Mucosa of rectum (tissue), 2 donors: ENCODE measurements at regions not wholly inside any gene's neighbourhood (a gene's known extent, or its start where the extent isn't known, plus 50 kb on each side); places are given as distances from the start of the nearest gene placed in this dataset.
A peak's percentile ranks its signal among the peaks of the same experiment; 100 is the strongest.
"Not testable (repeated sequence)": the region's sequence is repeated elsewhere in the genome, so short reads cannot be mapped to it uniquely, and the experiment has no call there.

Experiments
- H3K27ac ChIP-seq, 2 donors: one replicate each; pipeline ENCODE4 v1.7.0; 2013; ENCODE audit warnings: inconsistent platforms in 2 of 2, low read depth in 2 of 2, low read length in 2 of 2
- H3K27me3 ChIP-seq, 2 donors: one replicate each; pipeline ENCODE4 v1.7.0; 2013; ENCODE audit warnings: low read length in 2 of 2; ENCODE audit not compliant: control insufficient read depth in 2 of 2, insufficient read depth in 2 of 2
- H3K36me3 ChIP-seq, 2 donors: one replicate each; pipeline ENCODE4 v1.7.0; 2013; ENCODE audit warnings: low read length in 2 of 2; ENCODE audit not compliant: control insufficient read depth in 2 of 2, insufficient read depth in 2 of 2
- H3K4me1 ChIP-seq, 2 donors: one replicate each; pipeline ENCODE4 v1.7.0; 2013; ENCODE audit warnings: low read length in 2 of 2, mild to moderate bottlenecking in 1 of 2; ENCODE audit not compliant: control insufficient read depth in 2 of 2, insufficient read depth in 2 of 2
- H3K4me3 ChIP-seq, 2 donors: one replicate each; pipeline ENCODE4 v1.7.0; 2013; ENCODE audit warnings: low read length in 2 of 2
- H3K9ac ChIP-seq, 2 donors: one replicate each; pipeline ENCODE4 v1.7.0; 2013; ENCODE audit warnings: low read length in 2 of 2, low read depth in 1 of 2, mild to moderate bottlenecking in 1 of 2
- H3K9me3 ChIP-seq, 2 donors: one replicate each; pipeline ENCODE4 v1.7.0; 2013; ENCODE audit warnings: low read length in 2 of 2; ENCODE audit not compliant: control insufficient read depth in 2 of 2
- donor health status: healthy.
- donor health status: Normal muscosa, but diverticular disease.

- H3K36me3 ChIP-seq, result no peaks in the 10 kb centered on the region
- H3K9me3 ChIP-seq, result no peaks in the 10 kb centered on the region
- no peak overlapping the region for H3K27ac ChIP-seq
- H3K9ac ChIP-seq, result no peak overlapping the region
- peaks cover 0 to 4% of the 10 kb centered on the region in 2 donors for H3K4me1 ChIP-seq
- H3K4me3 ChIP-seq, result no peak overlapping the region
- no peaks in the 10 kb centered on the region for H3K27me3 ChIP-seq
Measured at GRCh38 chr1:166484871-166485270, 318.1 kb upstream of the FAM78B start.

- Histone ChIP-seq H3K36me3 (no peaks in the 10 kb centered on the region), H3K9ac (no peak overlapping the region), H3K9me3 (no peaks in the 10 kb centered on the region), H3K27ac (no peak overlapping the region), H3K4me1 (peaks cover 0 to 4% of the 10 kb centered on the region in 2 donors), H3K4me3 (no peak overlapping the region), H3K27me3 (no peaks in the 10 kb centered on the region)
Measured at GRCh38 chr1:166485620-166486019, 318.8 kb upstream of the FAM78B start.

DNA sequence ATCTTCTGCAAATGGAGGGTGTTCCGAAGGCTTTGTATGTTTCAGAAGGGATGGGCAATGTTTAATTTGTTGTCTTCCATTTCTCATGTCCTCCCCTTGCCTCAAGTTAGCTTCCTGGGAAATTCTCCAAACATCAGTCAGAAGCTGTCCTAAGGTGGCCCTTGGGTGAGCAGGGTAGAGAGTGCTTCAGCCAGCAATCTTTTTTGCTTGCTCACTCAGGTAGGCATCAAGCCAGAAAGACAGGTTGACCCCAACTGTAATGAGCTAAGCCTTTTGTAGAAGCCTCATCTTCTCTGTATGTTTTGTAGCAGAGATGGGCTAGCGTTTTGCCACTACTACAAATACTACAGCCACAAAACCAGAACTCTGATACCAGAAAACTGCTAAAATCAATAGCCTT is 321.5 kb upstream of the FAM78B start:
- Histone ChIP-seq H3K4me3 (no peak overlapping the region), H3K9ac (no peak overlapping the region), H3K9me3 (no peaks in the 10 kb centered on the region), H3K27ac (no peak overlapping the region), H3K4me1 (peaks cover 0 to 4% of the 10 kb centered on the region in 2 donors), H3K27me3 (no peaks in the 10 kb centered on the region), H3K36me3 (no peaks in the 10 kb centered on the region)

GRCh38 chr1:166489356-166489669 is 322.5 kb upstream of the FAM78B start:
- Histone ChIP-seq H3K27me3 (no peaks in the 10 kb centered on the region), H3K9ac (no peak overlapping the region), H3K9me3 (no peaks in the 10 kb centered on the region), H3K4me3 (peak overlapping the region in 1 of 2 donors; percentile 80), H3K4me1 (peaks cover 0 to 4% of the 10 kb centered on the region in 2 donors), H3K36me3 (no peaks in the 10 kb centered on the region), H3K27ac (no peak overlapping the region)

GRCh38 chr1:166489670-166490436 is 323.1 kb upstream of the FAM78B start:
- no peaks in the 10 kb centered on the region for H3K36me3 ChIP-seq
- peak overlapping the region; percentile 58 to 64 for H3K27ac ChIP-seq
- no peaks in the 10 kb centered on the region for H3K27me3 ChIP-seq
- H3K9me3 ChIP-seq, result no peaks in the 10 kb centered on the region
- peak overlapping the region; percentile 64 to 68 for H3K9ac ChIP-seq
- peaks cover 0 to 4% of the 10 kb centered on the region in 2 donors for H3K4me1 ChIP-seq
- H3K4me3 ChIP-seq, result peak overlapping the region; percentile 67 to 80

DNA sequence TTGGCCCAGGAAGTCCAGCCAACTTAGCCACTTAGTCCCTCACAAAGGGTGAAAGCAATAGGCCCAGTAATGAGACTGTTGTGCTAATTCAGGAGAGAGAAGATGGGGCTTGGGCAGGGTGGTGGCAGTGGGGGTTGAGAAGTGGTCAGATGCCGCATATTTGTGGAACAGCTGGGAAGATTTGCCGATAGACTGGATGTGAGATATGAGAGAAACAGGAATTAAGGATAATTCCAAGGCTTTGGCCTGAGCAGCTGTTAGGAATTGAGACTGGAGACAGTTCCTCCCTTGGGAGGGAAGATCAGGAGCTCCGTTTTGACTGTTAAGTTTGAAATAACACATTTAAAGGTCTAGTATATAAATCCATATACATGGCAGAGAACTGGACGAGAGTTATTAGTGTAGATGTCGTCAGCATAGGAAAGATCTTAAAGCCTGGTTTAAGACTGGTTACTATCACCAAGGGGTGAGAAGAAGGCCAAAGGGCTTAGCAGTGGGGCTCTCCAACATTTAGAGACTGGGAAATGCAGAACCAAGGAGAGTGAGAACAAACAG is 323.7 kb upstream of the FAM78B start:
- peak overlapping the region in 1 of 2 donors; percentile 64 for H3K27ac ChIP-seq
- H3K4me3 ChIP-seq, result peak overlapping the region; percentile 67 to 80
- H3K9me3 ChIP-seq, result no peaks in the 10 kb centered on the region
- H3K36me3 ChIP-seq, result no peaks in the 10 kb centered on the region
- H3K9ac ChIP-seq, result no peak overlapping the region
- no peaks in the 10 kb centered on the region for H3K27me3 ChIP-seq
- peaks cover 0 to 4% of the 10 kb centered on the region in 2 donors for H3K4me1 ChIP-seq

DNA sequence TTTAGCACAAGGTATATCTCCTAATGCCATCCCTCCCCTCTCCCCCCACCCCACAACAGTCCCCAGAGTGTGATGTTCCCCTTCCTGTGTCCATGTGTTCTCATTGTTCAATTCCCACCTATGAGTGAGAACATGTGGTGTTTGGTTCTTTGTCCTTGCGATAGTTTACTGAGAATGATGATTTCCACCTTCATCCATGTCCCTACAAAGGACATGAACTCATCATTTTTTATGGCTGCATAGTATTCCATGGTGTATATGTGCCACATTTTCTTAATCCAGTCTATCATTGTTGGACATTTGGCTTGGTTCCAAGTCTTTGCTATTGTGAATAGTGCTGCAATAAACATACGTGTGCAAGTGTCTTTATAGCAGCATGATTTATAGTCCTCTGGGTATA is 327.0 kb upstream of the FAM78B start:
- H3K27me3 ChIP-seq, H3K9me3 ChIP-seq, H3K4me1 ChIP-seq, H3K27ac ChIP-seq, H3K36me3 ChIP-seq, H3K4me3 ChIP-seq, H3K9ac ChIP-seq: not testable (repeated sequence)

GRCh38 chr1:166507347-166507746 is 331.9 kb upstream of the POGK start:
- no peaks in the 10 kb centered on the region for H3K4me1 ChIP-seq
- no peak overlapping the region for H3K27ac ChIP-seq
- no peaks in the 10 kb centered on the region for H3K36me3 ChIP-seq
- no peaks in the 10 kb centered on the region for H3K27me3 ChIP-seq
- no peaks in the 10 kb centered on the region for H3K9me3 ChIP-seq
- no peak overlapping the region for H3K4me3 ChIP-seq
- H3K9ac ChIP-seq, result no peak overlapping the region

GRCh38 chr1:166511761-166512160 is 327.5 kb upstream of the POGK start:
- Histone ChIP-seq H3K36me3 (no peaks in the 10 kb centered on the region), H3K4me1 (no peaks in the 10 kb centered on the region), H3K27me3 (no peaks in the 10 kb centered on the region), H3K4me3 (no peak overlapping the region), H3K9me3 (peaks cover 0 to 3% of the 10 kb centered on the region in 2 donors), H3K9ac (no peak overlapping the region), H3K27ac (no peak overlapping the region)

DNA sequence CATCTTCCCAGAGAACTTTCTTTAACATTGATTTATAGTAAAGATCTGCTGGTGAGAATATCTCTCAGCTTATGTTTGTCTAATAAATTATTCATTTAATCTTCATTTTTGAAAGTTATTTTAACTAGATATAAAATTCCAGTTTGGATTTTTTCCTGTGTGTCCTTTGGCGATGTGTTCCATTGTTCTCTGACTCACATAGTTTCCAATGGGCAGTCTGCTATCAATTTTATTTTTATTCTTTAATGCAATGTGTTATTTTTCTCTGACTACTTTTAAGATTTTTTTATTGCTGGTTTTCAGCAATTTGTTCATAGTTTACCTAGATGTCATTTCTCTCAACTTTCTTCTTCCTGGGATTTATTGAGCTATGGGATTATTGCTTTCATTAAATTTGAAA is 325.2 kb upstream of the POGK start:
- no peak overlapping the region for H3K4me3 ChIP-seq
- no peak overlapping the region for H3K27ac ChIP-seq
- H3K27me3 ChIP-seq, result no peaks in the 10 kb centered on the region
- no peaks in the 10 kb centered on the region for H3K36me3 ChIP-seq
- peaks cover 0 to 3% of the 10 kb centered on the region in 2 donors for H3K9me3 ChIP-seq
- no peaks in the 10 kb centered on the region for H3K4me1 ChIP-seq
- H3K9ac ChIP-seq, result no peak overlapping the region
